Endothelial cell (in vitro differentiated cells): ENCODE measurements at regions not wholly inside any gene's neighbourhood (a gene's known extent, or its start where the extent isn't known, plus 50 kb on each side); places are given as distances from the start of the nearest gene placed in this dataset.

Experiments used
- DNase-seq: peaks from one replicate; pipeline ENCODE4 v3.0.0; 2021; ENCODE audit warnings: low spot score
- H3K27ac Mint-ChIP-seq: one replicate; pipeline ENCODE4 v1.8.0; 2021; ENCODE audit warnings: mixed read lengths, inconsistent platforms; ENCODE audit not compliant: unreplicated experiment
- H3K27me3 Mint-ChIP-seq: one replicate; pipeline ENCODE4 v1.8.0; 2021; ENCODE audit warnings: mild to moderate bottlenecking, moderate library complexity, mixed read lengths, inconsistent platforms; ENCODE audit not compliant: unreplicated experiment
- H3K36me3 Mint-ChIP-seq: one replicate; pipeline ENCODE4 v1.8.0; 2021; ENCODE audit warnings: mild to moderate bottlenecking, low read depth, mixed read lengths, inconsistent platforms; ENCODE audit not compliant: unreplicated experiment
- H3K4me1 Mint-ChIP-seq: one replicate; pipeline ENCODE4 v1.8.0; 2021; ENCODE audit warnings: mild to moderate bottlenecking, mixed read lengths, inconsistent platforms; ENCODE audit not compliant: unreplicated experiment
- H3K4me3 Mint-ChIP-seq: one replicate; pipeline ENCODE4 v1.8.0; 2021; ENCODE audit warnings: mild to moderate bottlenecking, mixed read lengths, inconsistent platforms; ENCODE audit not compliant: unreplicated experiment
- H3K9me3 Mint-ChIP-seq: one replicate; pipeline ENCODE4 v1.8.0; 2021; ENCODE audit warnings: mixed read lengths, inconsistent platforms; ENCODE audit not compliant: unreplicated experiment
- TF ChIP-seq, protein P1 (sequence below): fragments of 200-600 bp; sonication (generic); IDR thresholded peaks from one replicate; pipeline ENCODE4 v1.5.0; 2021; ENCODE audit warnings: antibody characterized with exemption; ENCODE audit not compliant: unreplicated experiment

DNA sequence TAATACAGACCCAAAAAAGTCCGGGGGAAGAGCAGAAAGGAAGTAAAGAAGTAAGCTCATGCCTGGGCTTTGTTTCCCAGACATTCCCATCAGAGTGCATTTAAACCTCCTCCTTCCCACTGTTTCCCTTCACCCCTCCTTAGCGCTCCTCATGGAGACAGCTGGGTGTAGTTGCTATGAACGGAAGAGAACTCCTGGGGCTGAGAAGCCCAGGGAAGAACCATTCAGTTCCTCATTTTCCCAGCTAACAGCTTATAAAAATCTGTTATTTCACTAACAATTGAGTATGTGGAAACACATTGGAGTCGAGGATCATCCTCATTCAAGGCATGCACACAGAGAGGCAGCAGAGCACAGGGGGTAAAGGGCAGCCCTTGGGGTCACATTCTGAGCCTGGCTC, 299.3 kb downstream of the SHQ1 start:
- Mint-ChIP-seq H3K27me3 (no peaks in the 10 kb centered on the region), H3K4me1 (peaks cover 24% of the 10 kb centered on the region), H3K4me3 (no peak overlapping the region), H3K36me3 (no peaks in the 10 kb centered on the region), H3K9me3 (no peaks in the 10 kb centered on the region), H3K27ac (peak overlapping the region; percentile 26)
- DNase-seq = no peak
- TF ChIP-seq, protein P1, sequence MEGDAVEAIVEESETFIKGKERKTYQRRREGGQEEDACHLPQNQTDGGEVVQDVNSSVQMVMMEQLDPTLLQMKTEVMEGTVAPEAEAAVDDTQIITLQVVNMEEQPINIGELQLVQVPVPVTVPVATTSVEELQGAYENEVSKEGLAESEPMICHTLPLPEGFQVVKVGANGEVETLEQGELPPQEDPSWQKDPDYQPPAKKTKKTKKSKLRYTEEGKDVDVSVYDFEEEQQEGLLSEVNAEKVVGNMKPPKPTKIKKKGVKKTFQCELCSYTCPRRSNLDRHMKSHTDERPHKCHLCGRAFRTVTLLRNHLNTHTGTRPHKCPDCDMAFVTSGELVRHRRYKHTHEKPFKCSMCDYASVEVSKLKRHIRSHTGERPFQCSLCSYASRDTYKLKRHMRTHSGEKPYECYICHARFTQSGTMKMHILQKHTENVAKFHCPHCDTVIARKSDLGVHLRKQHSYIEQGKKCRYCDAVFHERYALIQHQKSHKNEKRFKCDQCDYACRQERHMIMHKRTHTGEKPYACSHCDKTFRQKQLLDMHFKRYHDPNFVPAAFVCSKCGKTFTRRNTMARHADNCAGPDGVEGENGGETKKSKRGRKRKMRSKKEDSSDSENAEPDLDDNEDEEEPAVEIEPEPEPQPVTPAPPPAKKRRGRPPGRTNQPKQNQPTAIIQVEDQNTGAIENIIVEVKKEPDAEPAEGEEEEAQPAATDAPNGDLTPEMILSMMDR = no peak

DNA sequence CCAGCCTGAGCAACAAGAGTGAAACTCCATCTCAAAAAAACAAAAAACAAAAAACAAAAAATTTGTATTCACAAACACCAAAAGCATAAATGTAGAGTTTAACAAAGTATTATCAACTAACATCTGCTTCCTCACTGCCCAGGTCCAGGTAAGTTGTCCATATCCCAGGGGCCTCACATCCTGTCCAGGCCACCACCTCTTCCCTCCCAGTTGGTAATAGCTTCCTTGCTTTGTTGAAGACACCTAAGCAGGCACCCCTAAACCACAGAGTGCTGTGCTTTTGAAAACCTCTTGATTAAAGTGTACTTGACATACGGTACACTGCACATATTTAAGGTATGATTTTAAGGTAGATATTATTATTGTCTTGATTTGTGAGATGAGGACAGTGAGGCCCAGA, 299.8 kb downstream of the SHQ1 start:
- H3K27ac Mint-ChIP-seq = peak overlapping the region; percentile 26
- no peak overlapping the region for H3K4me3 Mint-ChIP-seq
- H3K27me3 Mint-ChIP-seq = no peaks in the 10 kb centered on the region
- no peaks in the 10 kb centered on the region for H3K9me3 Mint-ChIP-seq
- TF ChIP-seq, protein P1 = no peak
- peaks cover 24% of the 10 kb centered on the region for H3K4me1 Mint-ChIP-seq
- DNase-seq = no peak
- no peaks in the 10 kb centered on the region for H3K36me3 Mint-ChIP-seq

DNA sequence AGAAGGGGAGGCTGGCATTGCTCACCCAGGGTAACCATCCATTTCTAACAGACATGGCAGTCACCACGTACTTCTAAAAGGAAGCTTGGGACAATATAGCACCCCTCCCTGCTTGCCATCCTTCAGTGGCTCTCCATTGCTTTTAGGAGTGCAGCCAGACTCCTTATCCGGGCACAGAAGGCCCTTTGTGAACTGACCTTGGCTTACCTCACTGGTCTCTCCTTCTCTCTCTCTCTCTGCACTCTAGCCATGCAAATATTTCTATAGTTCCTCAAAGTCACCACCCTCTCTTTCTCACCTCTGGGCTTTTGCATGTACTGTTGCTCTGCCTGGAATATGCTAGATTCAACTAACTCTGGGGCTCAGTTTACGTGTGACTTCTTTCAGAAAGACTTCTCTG, 301.1 kb downstream of the SHQ1 start:
- Mint-ChIP-seq H3K27me3 (no peaks in the 10 kb centered on the region), H3K36me3 (no peaks in the 10 kb centered on the region), H3K4me3 (no peak overlapping the region), H3K9me3 (no peaks in the 10 kb centered on the region), H3K27ac (no peak overlapping the region), H3K4me1 (peaks cover 24% of the 10 kb centered on the region)
- TF ChIP-seq, protein P1 = no peak
- no peak for DNase-seq

DNA sequence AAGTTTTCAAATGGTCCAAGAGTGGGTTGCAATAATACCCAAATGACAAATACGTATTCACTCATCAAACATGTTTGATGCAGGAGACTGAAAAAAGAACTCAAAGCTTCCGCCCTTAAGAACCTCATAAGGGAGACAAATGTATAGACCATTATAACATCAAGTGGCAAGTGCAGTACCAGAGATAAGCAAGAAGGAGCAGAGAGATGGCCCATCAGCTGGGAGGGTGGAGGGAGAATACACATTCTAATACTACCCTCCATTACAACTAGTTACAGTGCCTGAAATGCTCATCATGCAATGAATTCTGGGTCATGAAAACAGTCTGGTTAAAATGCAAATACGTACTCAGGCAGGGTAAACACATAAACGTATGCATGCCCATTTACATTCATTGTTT, 304.0 kb downstream of the SHQ1 start:
- H3K27ac Mint-ChIP-seq = no peak overlapping the region
- no peaks in the 10 kb centered on the region for H3K36me3 Mint-ChIP-seq
- H3K4me3 Mint-ChIP-seq = no peak overlapping the region
- TF ChIP-seq, protein P1 = no peak
- DNase-seq = no peak
- H3K27me3 Mint-ChIP-seq = peaks cover 1% of the 10 kb centered on the region
- H3K9me3 Mint-ChIP-seq = no peaks in the 10 kb centered on the region
- H3K4me1 Mint-ChIP-seq = peaks cover 11% of the 10 kb centered on the region

GRCh38 chr3:72543246-72543645, 305.0 kb downstream of the SHQ1 start:
- H3K4me1 Mint-ChIP-seq = peaks cover 2% of the 10 kb centered on the region
- peaks cover 1% of the 10 kb centered on the region for H3K27me3 Mint-ChIP-seq
- no peak overlapping the region for H3K4me3 Mint-ChIP-seq
- H3K36me3 Mint-ChIP-seq = no peaks in the 10 kb centered on the region
- H3K27ac Mint-ChIP-seq = no peak overlapping the region
- TF ChIP-seq, protein P1 = no peak
- H3K9me3 Mint-ChIP-seq = no peaks in the 10 kb centered on the region
- DNase-seq = no peak
